HG03342 (cell line): ENCODE measurements at regions not wholly inside any gene's neighbourhood (a gene's known extent, or its start where the extent isn't known, plus 50 kb on each side); places are given as distances from the start of the nearest gene placed in this dataset.
A peak's percentile ranks its signal among the peaks of the same experiment; 100 is the strongest.

Experiments
- ATAC-seq: cut with Tn5 transposase; IDR thresholded peaks from one replicate; pipeline ENCODE4 v1.9.1; 2021; ENCODE audit warnings: mild to moderate bottlenecking, moderate library complexity; ENCODE audit not compliant: unreplicated experiment

DNA sequence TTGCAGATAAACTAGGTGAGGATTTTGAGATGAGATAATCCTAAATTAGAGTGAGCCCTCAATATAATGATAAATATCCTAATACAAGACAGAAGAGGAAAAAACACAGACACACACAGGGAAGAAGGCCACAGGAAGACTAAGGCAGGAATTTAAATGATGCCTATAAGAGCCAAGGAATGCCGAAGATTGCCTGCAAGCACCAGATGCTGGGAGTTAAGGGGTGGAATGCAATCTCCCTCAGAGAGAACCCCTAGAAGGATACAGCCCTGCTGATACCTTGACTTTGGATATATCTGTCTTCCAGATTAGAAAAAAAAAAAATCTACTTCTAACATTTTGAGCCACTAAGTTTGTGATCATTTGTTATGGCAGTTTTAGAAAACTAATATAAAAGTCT, 299.7 kb upstream of the PRMT6 start:
- ATAC-seq: no peak

DNA sequence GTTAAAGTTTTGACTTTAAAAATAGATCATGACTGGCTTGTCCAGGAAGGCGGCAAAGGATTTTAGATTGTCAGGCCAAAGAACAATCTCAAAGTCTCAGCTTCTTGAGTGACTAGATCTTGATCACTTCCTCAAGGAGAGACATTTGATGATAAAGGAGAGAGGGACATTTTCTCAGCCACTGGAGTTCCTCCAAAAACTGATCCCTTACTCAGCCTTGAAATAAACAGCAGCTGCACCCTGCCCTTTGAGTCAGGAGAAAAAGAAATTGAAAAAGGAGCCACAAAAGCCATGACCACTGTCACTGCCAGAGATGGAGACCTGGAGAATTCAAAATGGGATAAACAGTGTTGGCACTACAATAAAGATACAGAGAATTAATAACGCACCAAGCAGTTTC, 288.4 kb upstream of the PRMT6 start:
- ATAC-seq: no peak

DNA sequence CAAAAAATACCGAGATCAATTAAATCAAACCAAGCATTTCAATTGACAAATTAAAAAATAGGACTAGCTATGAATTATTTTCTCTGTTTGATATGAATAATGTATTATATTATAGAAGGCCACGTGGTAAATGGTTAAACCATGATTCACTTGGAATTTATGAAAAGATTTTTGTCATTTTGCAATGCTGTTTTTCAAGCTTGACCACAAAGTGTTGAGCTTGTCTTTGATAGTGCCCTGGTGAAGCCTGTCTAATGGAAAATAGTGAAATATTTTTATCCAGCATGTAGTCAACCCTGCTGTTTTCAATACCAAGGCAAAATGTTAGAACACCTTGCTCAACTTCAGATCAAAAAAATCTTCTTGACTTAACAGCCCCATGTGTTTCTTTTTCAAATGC, 288.0 kb upstream of the PRMT6 start:
- ATAC-seq: no peak

DNA sequence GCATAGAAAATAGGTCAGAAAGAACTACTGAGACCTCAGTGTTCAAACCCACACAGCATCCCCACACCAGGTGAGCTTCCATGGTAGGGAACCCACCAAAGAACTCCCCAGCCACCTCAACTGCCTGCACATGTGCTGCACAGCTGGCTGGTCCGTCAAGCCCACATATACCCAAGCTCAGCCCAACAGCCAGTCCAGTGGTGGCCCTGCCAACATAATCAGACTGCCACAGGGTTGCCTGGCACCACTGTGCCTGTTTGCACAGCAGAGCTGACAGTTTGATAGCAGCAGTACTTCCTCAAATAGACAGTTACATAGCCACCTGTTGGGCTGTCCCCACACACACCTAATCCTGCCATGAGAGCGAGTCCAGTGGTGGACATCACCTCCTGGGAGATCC, 283.3 kb upstream of the PRMT6 start:
- ATAC-seq: no peak

DNA sequence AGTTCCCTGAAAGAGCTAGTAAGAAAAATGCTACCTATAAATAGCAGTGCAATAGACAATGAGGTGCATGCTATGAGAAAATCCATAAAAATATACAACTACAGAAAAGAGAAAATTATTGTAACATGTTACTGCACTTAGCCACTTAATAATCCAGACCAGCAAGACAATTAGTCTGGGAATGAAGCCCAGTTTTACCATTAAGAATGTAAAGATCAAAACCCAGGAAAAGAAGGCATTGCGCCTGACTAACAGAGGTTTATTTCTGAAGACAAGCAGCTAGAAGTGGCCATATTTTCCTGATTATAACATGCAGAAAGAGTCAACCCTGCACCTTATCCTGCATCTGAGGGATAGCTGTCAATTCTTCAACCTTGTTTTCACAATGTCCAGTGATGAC, 276.4 kb upstream of the PRMT6 start:
- ATAC-seq: no peak

DNA sequence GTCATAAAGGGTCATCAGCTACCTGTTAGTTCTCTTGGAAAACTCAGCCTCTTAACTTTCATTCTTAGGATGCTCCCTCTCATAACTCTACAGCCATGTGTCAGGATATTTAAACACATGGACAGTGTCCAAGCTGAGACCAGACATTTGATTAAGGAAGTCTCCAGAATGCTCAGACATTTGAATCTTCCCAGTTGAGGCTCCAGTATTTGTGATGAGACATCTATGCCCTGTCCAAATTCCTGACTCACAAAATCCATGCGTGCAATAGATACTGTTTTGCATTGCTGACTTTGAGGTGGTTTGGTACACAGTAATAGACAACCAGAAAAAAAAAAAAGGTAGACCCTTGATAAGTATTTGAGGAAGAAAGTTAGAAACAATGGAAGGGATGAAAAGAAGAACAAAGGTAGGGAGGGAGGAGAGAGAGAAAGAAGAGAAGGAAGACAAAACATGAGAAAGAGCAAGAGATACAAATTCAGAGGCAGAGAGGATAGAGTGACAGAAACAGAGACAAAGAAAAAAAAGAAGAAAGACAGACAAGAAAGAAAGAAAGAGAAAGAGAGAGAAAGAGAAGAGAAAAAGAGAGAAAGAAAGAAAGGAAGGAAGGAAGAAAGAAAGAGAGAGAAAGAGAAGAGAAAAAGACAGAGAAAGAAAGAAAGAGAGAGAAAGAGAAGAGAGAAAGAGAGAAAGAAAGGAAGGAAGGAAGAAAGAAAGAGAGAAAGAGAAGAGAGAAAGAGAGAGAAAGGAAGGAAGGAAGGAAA, 275.5 kb upstream of the PRMT6 start:
- no peak for ATAC-seq

DNA sequence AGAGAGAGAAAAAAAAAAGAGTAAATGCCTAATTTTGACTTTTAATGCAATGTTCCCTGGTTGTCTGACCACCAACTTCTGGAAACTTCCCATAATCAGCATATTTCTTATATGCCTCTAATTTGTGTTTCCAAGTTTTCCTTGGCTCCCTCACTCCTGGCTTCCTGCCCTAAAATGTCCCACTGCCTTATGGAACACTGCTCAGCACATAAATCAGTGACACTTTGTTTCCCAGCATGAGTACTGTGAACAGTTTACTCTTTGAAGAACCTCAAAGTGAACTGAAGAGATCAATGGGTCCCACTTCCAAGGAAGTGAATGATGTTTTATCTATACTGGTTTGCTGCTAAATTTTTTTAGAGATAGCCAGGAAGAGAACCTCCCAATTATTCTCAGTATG, 271.3 kb upstream of the PRMT6 start:
- ATAC-seq: no peak

DNA sequence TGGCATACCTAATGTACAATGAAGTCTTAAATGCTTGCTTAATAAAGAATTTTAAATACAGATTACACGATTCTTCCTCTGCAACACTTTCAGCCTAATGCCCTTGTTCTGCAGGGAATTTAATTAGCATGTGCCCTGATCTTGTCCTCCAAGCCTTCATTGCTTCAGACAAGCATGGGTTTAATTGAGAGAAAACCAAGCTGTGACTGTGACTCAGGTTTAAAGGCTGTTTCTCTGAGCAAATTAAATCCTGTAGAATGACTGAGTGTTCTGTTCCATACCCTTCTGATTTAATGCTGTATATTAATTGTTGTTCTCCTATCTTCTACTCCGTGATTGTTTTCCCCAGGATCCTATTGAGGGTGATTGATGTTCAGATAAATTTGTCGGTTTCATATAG, 269.0 kb upstream of the PRMT6 start:
- no peak for ATAC-seq

DNA sequence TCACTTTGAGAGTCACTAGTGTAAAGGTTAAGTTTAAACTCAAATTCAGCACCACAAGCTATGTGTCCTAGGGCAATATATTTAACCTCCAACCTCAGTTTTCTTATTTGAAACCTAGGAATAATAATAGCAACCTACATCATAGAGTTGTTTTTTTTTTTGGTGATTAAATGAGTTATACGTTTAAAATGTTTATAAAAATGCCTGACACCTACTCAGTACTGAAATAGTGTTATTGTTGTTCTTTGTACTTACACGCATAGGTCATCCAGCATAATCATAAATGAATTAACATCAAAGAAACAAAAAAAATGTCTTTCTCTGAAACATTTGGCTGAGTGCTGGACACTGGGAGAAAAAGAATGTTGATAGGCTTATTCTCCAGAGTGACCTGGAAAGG, 266.8 kb upstream of the PRMT6 start:
- ATAC-seq: no peak

DNA sequence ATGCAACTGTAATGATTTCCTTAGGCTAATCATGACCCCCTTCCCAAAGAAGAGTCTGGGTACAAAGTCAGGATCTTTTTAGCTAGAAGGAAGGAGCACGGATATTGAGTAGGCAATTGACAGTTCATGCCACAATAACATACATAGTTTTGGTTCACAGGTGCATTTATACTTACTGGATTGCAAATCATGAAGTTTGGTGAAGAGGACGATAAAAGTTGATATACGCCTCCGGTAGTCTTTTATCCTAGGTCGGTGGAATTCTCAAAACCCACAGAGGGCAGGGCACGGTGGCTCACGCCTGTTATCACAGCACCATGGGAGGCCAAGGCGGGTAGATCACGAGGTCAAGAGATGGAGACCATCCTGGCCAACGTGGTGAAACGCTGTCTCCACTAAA, 265.4 kb upstream of the PRMT6 start:
- no peak for ATAC-seq

DNA sequence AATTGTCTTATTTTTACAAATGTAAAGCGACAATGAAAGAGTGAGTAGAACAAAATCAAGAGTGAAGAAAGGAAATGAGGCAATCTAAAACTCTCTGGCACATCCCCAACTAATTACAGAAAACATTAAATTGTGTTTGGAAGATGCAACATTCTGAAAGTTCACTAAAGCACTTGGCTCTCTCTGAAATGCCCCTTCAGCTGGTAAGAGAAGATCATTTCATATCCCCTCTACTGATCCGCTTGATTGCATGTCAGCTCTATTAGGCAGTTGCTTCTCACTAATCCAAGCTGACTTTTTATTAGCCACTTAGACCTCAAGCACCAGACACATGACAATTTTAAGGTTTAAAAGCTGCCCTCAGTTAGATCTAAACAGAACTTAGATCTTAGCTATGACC, 262.8 kb upstream of the PRMT6 start:
- no peak for ATAC-seq

DNA sequence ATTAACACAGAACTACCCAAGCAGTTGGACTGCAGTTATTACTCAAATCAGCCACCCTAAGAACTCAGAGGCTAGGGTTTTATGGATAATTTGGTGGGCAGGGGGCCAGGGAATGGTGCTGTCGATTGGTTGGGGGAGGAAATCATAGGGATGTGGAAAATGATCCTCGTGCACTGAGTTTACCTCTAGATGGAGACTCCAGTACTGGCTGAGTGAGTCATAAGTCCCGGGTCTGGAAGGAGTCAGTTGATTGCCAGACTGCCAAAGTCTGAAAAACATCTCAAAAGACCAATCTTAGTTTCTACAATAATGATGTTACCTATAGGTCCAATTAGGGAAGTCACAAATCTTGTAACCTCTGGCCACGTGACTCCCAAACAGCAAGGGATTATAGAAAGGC, 257.5 kb upstream of the PRMT6 start:
- ATAC-seq: no peak

DNA sequence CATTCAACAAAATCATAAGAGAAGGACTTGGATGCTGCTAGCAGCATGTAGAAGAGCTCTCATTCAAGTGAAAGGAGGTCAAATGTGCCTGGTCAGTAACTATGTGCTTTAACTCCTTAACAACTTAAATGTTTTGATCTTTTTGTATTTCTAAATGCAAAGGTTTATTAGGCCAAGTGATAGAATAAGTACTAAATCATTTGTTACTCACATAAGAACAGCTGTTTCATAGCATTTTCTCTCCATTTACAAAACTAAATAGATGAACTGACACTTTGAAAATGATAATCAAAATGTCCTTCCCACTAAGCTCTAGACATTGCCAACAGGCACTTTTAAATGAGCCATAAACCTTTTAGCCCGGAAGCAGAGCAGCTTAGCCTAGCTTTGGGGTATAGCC, 254.3 kb upstream of the PRMT6 start:
- no peak for ATAC-seq

DNA sequence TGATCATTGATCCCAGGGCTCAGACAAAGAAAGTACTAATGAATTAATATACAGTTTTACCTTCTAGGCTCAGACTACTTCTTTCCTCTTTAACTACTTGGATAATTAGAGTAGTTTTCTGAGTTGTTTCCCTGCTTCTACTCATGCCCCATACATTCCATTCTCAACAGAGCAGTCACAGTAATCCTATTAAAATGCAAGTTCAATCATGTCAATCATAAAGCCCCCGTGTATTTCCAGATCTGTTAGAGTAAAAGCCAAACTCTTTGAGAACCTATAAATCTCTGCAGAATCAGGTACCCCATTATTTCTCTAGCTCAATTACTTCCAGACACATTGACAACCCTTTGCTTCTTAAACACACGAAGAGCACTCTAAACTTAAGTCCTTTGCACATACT, 242.1 kb upstream of the PRMT6 start:
- ATAC-seq: no peak

DNA sequence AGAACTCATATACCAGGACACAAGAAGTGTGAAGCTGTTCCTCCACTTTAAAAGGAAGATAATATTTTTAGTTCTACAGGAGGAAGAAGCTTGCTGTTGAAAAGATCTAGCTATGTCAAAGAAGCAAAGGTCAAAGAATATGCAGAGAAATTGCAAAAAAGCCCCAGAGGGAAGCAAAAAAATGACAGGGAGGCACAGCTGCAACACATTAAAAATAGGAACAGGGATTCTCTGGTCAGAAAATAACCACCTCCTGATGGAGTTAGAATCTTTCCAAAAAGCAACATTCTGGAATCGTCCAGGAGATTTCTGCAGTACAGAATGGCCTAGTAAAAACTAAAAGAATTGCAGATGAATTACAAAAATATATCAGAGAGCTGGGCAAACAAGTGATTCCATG, 238.9 kb upstream of the PRMT6 start:
- ATAC-seq: no peak

DNA sequence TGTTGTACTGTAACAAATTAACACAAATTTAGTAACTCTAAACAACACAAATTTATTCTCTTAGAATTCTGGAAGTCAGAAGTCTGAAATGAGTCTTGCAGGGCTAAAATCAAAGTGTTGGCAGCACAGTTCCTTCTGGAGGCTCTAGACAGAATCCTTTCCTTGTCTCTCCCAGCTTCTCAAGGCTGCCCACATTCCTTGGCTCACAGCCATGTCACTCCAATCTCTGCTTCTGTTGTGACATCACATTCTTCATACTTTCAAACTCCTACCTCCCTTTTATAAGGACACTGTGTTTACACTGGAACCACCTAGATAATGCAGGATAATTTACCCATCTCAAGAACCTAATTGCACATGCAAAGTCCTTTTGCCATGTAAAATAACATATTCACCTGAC, 225.0 kb upstream of the PRMT6 start:
- ATAC-seq: no peak

DNA sequence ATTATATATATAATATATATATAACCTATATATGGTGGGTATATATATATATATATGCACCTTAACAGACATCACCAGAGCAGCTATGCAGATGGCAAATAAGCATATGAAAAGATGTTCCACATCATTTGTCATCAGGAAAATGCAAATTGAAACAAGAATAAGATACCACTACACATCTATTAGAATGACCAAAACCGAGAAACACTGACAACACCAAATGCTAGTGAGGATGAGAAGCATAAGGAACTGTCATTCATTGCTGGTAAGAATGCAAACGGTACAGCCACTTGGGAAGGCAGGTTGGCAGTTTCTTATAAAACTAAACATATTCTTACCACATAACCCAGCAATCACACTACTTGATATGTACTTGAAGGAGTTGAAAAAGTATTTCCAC, 219.8 kb upstream of the PRMT6 start:
- peak; percentile 90 for ATAC-seq

DNA sequence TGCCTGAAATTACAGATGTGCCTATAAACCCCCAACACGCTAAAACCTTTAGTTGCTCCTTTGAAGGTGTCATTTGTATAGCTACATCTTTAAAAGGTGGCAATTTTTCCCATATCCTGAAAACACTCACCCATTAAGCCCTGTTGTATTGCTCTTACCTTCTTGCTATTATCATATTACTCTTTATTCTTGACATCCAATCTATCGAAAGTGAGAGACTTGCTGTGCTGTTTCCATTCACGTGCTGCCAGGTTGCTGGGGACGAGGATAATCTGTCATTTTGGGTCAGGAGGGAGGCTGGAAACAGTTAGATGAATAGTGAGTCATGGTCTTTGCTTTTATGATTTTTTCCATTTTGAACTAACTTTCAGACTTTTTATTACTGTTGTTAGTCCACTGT, 213.0 kb upstream of the PRMT6 start:
- no peak for ATAC-seq

DNA sequence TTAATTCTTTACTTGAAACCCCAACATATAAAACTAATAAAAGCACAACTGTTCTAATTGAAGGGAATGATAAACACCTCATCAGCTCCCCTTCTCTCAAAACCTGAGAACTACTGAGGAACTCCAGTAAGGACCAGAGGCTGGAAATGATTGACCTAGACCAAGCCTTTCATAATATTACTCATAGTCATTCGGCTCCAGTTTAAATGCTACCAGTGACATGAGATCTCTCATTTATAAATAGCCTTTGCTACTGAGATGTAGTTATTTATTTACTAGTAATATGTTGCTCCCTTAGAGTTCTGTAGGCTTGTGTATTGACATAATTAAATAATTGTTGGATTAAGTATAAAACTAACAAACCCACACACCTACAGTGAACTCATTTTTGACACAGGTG, 209.8 kb upstream of the PRMT6 start:
- peak; percentile 99 for ATAC-seq

DNA sequence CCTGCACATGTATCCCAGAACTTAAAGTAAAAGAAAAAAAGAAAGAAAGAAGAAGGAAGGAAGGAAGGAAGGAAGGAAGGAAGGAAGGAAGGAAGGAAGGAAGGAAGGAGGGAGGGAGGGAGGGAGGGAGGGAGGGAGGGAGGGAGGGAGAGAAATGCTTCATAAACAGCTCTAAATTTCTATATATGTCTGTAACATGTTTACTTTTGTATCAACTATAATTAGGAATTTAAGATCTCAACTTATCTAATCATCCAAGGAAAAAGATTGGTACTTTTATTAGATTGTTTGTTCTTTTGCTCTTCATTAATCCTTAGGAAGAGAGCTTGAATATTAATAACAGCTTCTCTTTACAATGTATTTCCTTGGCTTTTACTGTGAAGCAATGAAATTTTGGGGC, 195.4 kb upstream of the PRMT6 start:
- no peak for ATAC-seq

DNA sequence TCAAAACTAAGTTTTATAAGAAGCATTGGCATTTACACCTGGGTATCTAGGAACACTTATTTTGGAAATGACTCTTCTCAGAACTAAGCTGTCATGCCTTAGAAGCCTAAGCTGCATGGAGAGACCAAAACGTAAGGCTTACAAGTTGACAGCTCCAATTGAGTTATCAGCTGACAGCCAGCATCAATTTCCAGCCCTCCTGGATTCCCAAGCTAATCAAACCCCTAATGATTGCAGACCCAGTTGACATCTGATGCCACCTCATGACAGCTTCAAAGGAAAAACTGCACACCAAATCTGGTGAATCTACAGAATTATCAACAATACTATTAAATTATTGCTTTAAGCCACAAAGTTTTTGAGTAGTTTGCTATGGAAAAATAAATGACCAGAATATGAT, 187.6 kb upstream of the PRMT6 start:
- no peak for ATAC-seq

DNA sequence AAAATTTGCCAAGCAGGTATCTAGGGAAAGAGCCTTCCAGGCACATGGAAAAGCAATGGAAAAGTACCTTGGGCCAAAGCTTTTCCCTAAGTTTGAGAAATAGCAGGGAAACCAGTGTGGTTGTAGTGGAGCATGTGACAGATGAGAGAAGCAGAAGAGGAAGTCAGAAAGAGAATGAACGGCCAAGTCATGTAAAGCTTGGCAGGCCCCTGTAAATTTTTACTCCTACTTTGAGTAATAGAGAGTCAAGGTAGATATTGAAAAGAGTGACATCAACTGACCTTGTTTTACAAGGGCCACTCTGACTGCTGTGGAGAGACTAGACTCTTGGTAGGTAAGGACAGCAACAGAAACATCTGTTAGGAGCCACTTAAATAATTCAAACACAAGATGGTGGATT, 180.9 kb upstream of the PRMT6 start:
- peak; percentile 70 for ATAC-seq

DNA sequence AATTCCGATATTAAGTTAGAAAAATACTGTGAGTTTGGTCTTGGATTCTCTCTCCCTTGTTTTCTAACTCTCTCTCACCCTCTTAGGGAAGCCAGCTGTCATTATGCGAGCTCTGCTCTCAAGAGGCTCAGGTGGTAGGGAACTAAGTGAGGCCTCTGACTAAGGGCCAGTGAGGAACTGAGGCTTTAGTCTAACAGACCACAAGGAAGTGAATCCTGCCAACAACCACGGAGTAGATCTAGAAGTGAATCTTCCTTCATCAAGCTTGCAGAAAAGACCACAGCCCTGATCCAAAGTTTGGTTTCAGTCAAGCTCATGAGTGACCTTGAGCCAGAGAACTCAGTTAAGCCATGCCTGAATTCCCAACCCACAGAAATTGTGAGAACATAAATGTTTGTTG, 180.1 kb upstream of the PRMT6 start:
- no peak for ATAC-seq
